Common myeloid progenitor, CD34-positive (primary cell): ENCODE measurements at regions not wholly inside any gene's neighbourhood (a gene's known extent, or its start where the extent isn't known, plus 50 kb on each side); places are given as distances from the start of the nearest gene placed in this dataset.

ENCODE experiments used
- CTCF ChIA-PET: fragments of 350-600 bp; sonication (Branson Sonifier 250); formaldehyde crosslinking; loops from one replicate; lab custom pipeline; 2021; ENCODE audit warnings: antibody characterized with exemption; lab: Charles Lee
- POLR2A ChIA-PET: fragments of 350-600 bp; sonication (Branson Sonifier 250); formaldehyde crosslinking; loops from one replicate; lab custom pipeline; 2021; ENCODE audit warnings: antibody characterized with exemption; lab: Charles Lee
- DNase-seq, 3 donors: peaks; one replicate each; pipeline versions ENCODE4 v3.0.0 to v3.0.0-alpha.2; 2013
- H3K27ac ChIP-seq, 2 experiments: 1 replicate in 1 of 2; 2 replicates in 1 of 2; pipeline ENCODE4 v1.7.0; 2013; ENCODE audit warnings: inconsistent platforms in 2 of 2, low read length in 2 of 2, mild to moderate bottlenecking in 2 of 2, low read depth in 1 of 2, moderate library complexity in 1 of 2; ENCODE audit not compliant: severe bottlenecking in 2 of 2, insufficient read depth in 1 of 2, poor library complexity in 1 of 2
- H3K27me3 ChIP-seq, 5 experiments: replicated peaks in 2 of 5; 1 replicate in 3 of 5; 2 replicates in 2 of 5; pipeline versions ENCODE4 v1.6.1 to v1.7.0; 2013; ENCODE audit warnings: low read length in 4 of 5, mild to moderate bottlenecking in 2 of 5, moderate library complexity in 2 of 5, inconsistent platforms in 1 of 5; ENCODE audit not compliant: insufficient read depth in 5 of 5, control insufficient read depth in 4 of 5
- H3K36me3 ChIP-seq, 4 experiments: 1 replicate in 2 of 4; 2 replicates in 2 of 4; pipeline versions ENCODE4 v1.6.1 to v1.7.0; 2013; ENCODE audit warnings: low read length in 3 of 4, control low read depth in 1 of 4, mild to moderate bottlenecking in 1 of 4; ENCODE audit not compliant: control insufficient read depth in 4 of 4, insufficient read depth in 4 of 4
- H3K4me1 ChIP-seq, 4 experiments: 1 replicate in 3 of 4; 2 replicates in 1 of 4; pipeline versions ENCODE4 v1.6.1 to v1.7.1; 2013; ENCODE audit warnings: low read length in 3 of 4, mild to moderate bottlenecking in 3 of 4, control low read depth in 1 of 4, inconsistent platforms in 1 of 4, moderate library complexity in 1 of 4; ENCODE audit not compliant: control insufficient read depth in 4 of 4, insufficient read depth in 4 of 4; ENCODE audit errors: control extremely low read depth in 1 of 4
- H3K4me3 ChIP-seq, 7 experiments: 1 replicate in 4 of 7; 2 replicates in 3 of 7; pipeline versions ENCODE4 v1.5.1 to v1.7.0; 2013; ENCODE audit warnings: mild to moderate bottlenecking in 7 of 7, low read length in 6 of 7, moderate library complexity in 6 of 7, inconsistent platforms in 2 of 7, low read depth in 2 of 7, control low read depth in 1 of 7; ENCODE audit not compliant: insufficient read depth in 4 of 7, control insufficient read depth in 1 of 7; ENCODE audit errors: extremely low read depth in 1 of 7
- H3K9me3 ChIP-seq, 5 experiments: 1 replicate in 4 of 5; 2 replicates in 1 of 5; pipeline versions ENCODE4 v1.6.1 to v1.7.1; 2013; ENCODE audit warnings: low read length in 4 of 5, mild to moderate bottlenecking in 2 of 5, inconsistent platforms in 1 of 5, low read depth in 1 of 5, moderate library complexity in 1 of 5; ENCODE audit not compliant: control insufficient read depth in 4 of 5, insufficient read depth in 2 of 5; ENCODE audit errors: control extremely low read depth in 1 of 5
- WGBS: methylation state at CpG from one replicate; pipeline ENCODE4 v1.1.5; 2013; ENCODE audit not compliant: insufficient coverage; 5-methylcytosine and 5-hydroxymethylcytosine counted together

GRCh38 chr18:65425366-65425765 lies 325.4 kb upstream of the CDH7 start:
- ChIA-PET POLR2A (no interaction called here), CTCF (no interaction called here)
- Histone ChIP-seq H3K36me3 (no peaks in the 10 kb centered on the region), H3K27ac (no peak overlapping the region), H3K9me3 (no peaks in the 10 kb centered on the region), H3K4me3 (no peak overlapping the region), H3K4me1 (no peaks in the 10 kb centered on the region), H3K27me3 (no peaks in the 10 kb centered on the region)
- WGBS = no CpG with 5 or more reads among the region's 3 CpGs
- DNase-seq = peak in 2 of 3 donors; percentile 1 to 54

GRCh38 chr18:65423776-65424175 lies 327.0 kb upstream of the CDH7 start:
- H3K36me3 ChIP-seq = no peaks in the 10 kb centered on the region
- POLR2A ChIA-PET = no interaction called here
- H3K4me1 ChIP-seq = no peaks in the 10 kb centered on the region
- no peak overlapping the region for H3K27ac ChIP-seq
- H3K27me3 ChIP-seq = no peaks in the 10 kb centered on the region
- WGBS = 100% methylated on average over 1 of the region's 4 CpGs
- no peak for DNase-seq
- no peaks in the 10 kb centered on the region for H3K9me3 ChIP-seq
- H3K4me3 ChIP-seq = no peak overlapping the region
- CTCF ChIA-PET = no interaction called here

GRCh38 chr18:65422544-65423136 lies 328.2 kb upstream of the CDH7 start:
- no peak for DNase-seq
- Histone ChIP-seq H3K9me3 (no peaks in the 10 kb centered on the region), H3K4me3 (no peak overlapping the region), H3K4me1 (no peaks in the 10 kb centered on the region), H3K36me3 (no peaks in the 10 kb centered on the region), H3K27ac (no peak overlapping the region), H3K27me3 (no peaks in the 10 kb centered on the region)
- CTCF ChIA-PET = no interaction called here
- 100% methylated on average over 1 of the region's 2 CpGs for WGBS
- POLR2A ChIA-PET = no interaction called here

GRCh38 chr18:65415098-65415497 lies 335.7 kb upstream of the CDH7 start:
- CTCF ChIA-PET = no interaction called here
- Histone ChIP-seq H3K27me3 (no peaks in the 10 kb centered on the region), H3K9me3 (peaks cover 0 to 2% (median 0%) of the 10 kb centered on the region in 5 experiments), H3K36me3 (no peaks in the 10 kb centered on the region), H3K27ac (no peak overlapping the region), H3K4me1 (peaks cover 0 to 3% (median 0%) of the 10 kb centered on the region in 4 experiments), H3K4me3 (no peak overlapping the region)
- no peak for DNase-seq
- POLR2A ChIA-PET = no interaction called here

- Histone ChIP-seq H3K27ac (no peak overlapping the region), H3K4me3 (no peak overlapping the region), H3K27me3 (no peaks in the 10 kb centered on the region), H3K4me1 (peaks cover 0 to 3% (median 0%) of the 10 kb centered on the region in 4 experiments), H3K36me3 (no peaks in the 10 kb centered on the region), H3K9me3 (peaks cover 0 to 2% (median 0%) of the 10 kb centered on the region in 5 experiments)
- ChIA-PET CTCF (no interaction called here), POLR2A (no interaction called here)
- no CpG with 5 or more reads among the region's 1 CpG for WGBS
- no peak for DNase-seq
Observed at GRCh38 chr18:65414501-65414900, 336.3 kb upstream of the CDH7 start.

- DNase-seq = no peak
- no peaks in the 10 kb centered on the region for H3K27me3 ChIP-seq
- no peaks in the 10 kb centered on the region for H3K9me3 ChIP-seq
- ChIA-PET POLR2A (no interaction called here), CTCF (no interaction called here)
- peaks cover 0 to 3% (median 0%) of the 10 kb centered on the region in 4 experiments for H3K4me1 ChIP-seq
- H3K36me3 ChIP-seq = no peaks in the 10 kb centered on the region
- WGBS = no CpG with 5 or more reads among the region's 1 CpG
- no peak overlapping the region for H3K27ac ChIP-seq
- H3K4me3 ChIP-seq = no peak overlapping the region
Observed at GRCh38 chr18:65411061-65411460, 339.8 kb upstream of the CDH7 start.

- WGBS = no CpG with 5 or more reads among the region's 3 CpGs
Observed at GRCh38 chr18:65409261-65409660, 341.6 kb upstream of the CDH7 start.

More at GRCh38 chr18:65409261-65409660, 341.6 kb upstream of the CDH7 start:
- Histone ChIP-seq H3K27me3 (no peaks in the 10 kb centered on the region), H3K27ac (no peak overlapping the region), H3K4me3 (no peak overlapping the region), H3K9me3 (no peaks in the 10 kb centered on the region), H3K4me1 (no peaks in the 10 kb centered on the region), H3K36me3 (no peaks in the 10 kb centered on the region)
- POLR2A ChIA-PET = interaction anchor here (0.7 kb wide), 1 partner anchor 100 kb away, joined by 3 read pairs; no protein-coding TSS in a partner anchor
- CTCF ChIA-PET = no interaction called here
- no peak for DNase-seq
